GM18520 (cell line): ENCODE measurements at regions not wholly inside any gene's neighbourhood (a gene's known extent, or its start where the extent isn't known, plus 50 kb on each side); places are given as distances from the start of the nearest gene placed in this dataset.
"Not testable (repeated sequence)": the region's sequence is repeated elsewhere in the genome, so short reads cannot be mapped to it uniquely, and the experiment has no call there.

Experiments used
- ATAC-seq: cut with Tn5 transposase; IDR thresholded peaks from one replicate; pipeline ENCODE4 v1.9.1; 2021; ENCODE audit not compliant: unreplicated experiment

GRCh38 chr19:23984911-23985310, 70.2 kb downstream of the ZNF726 start:
- ATAC-seq: not testable (repeated sequence)

GRCh38 chr19:23986623-23987022, 71.9 kb downstream of the ZNF726 start:
- ATAC-seq: no peak

- ATAC-seq: no peak
Measured at GRCh38 chr19:23991170-23991569, 76.5 kb downstream of the ZNF726 start.

GRCh38 chr19:23992348-23992747, 77.7 kb downstream of the ZNF726 start:
- no peak for ATAC-seq

GRCh38 chr19:23993440-23993839, 78.8 kb downstream of the ZNF726 start:
- no peak for ATAC-seq

GRCh38 chr19:23996549-23996948, 81.9 kb downstream of the ZNF726 start:
- ATAC-seq: no peak

GRCh38 chr19:23998568-23998967, 83.9 kb downstream of the ZNF726 start:
- no peak for ATAC-seq

- no peak for ATAC-seq
Measured at GRCh38 chr19:23999821-24000610, 85.3 kb downstream of the ZNF726 start.

GRCh38 chr19:24000656-24001055, 86.0 kb downstream of the ZNF726 start:
- ATAC-seq: no peak

GRCh38 chr19:24002256-24002945, 84.6 kb upstream of the ZNF254 start:
- no peak for ATAC-seq

GRCh38 chr19:24003537-24003936, 83.5 kb upstream of the ZNF254 start:
- ATAC-seq: no peak

GRCh38 chr19:24004166-24004565, 82.8 kb upstream of the ZNF254 start:
- no peak for ATAC-seq

GRCh38 chr19:24029941-24030636, 56.9 kb upstream of the ZNF254 start:
- no peak for ATAC-seq

GRCh38 chr19:24032651-24033050, 54.3 kb upstream of the ZNF254 start:
- ATAC-seq: no peak

GRCh38 chr19:24033301-24033962, 53.6 kb upstream of the ZNF254 start:
- ATAC-seq: peak; percentile 95

GRCh38 chr19:24033963-24034342, 53.0 kb upstream of the ZNF254 start:
- ATAC-seq: no peak

- not testable (repeated sequence) for ATAC-seq
Measured at GRCh38 chr19:24035261-24035880, 51.6 kb upstream of the ZNF254 start.
